ENCODE measurements at regions not wholly inside any gene's neighbourhood (a gene's known extent, or its start where the extent isn't known, plus 50 kb on each side); places are given as distances from the start of the nearest gene placed in this dataset.

GRCh38 chr15:94626949-94627348 lies 395.6 kb downstream of the MCTP2 start:
- TF ChIP-seq CTCF (IDR thresholded peaks at IDR 0.05; ENCODE audit: low read length): no peak
- no peak for TF ChIP-seq EZH2 (optimal IDR thresholded peaks at IDR 0.05; ENCODE audit: low read depth, low read length)

All from MM.1S (cell line).